ENCODE measurements at regions not wholly inside any gene's neighbourhood (a gene's known extent, or its start where the extent isn't known, plus 50 kb on each side); places are given as distances from the start of the nearest gene placed in this dataset.

- DNase-seq = no peak
Measured at GRCh38 chr15:29452881-29453731, 183.5 kb upstream of the NSMCE3 start.

DNA sequence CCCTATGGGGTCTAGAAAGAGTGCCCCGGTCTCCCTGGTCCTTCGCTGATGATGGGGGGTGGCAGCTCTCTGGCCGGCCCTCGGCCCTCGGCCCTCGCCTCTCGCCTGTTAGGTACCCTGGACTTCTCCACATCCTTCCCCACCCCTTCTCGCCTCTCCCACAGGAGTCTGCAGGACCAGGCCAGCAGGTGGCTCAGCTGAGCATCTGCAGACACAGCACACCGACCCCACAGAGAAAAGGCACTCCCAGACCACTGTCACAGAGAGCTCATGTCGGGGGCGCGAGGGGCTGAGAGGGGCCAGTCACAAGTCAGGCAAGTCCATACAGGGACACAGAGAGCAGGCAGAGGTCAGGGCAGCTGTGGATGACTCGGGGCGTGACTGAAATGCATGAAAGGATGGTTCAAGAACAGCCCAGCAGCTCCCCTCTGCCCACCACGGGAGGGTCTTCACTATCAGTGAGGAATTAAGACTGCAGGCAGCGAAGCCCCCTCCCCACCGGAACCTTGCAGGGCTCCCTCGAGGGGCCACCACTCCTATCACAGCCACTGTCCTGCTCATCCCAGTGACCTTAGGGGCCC, 181.7 kb upstream of the NSMCE3 start:
- no peak for DNase-seq

DNA sequence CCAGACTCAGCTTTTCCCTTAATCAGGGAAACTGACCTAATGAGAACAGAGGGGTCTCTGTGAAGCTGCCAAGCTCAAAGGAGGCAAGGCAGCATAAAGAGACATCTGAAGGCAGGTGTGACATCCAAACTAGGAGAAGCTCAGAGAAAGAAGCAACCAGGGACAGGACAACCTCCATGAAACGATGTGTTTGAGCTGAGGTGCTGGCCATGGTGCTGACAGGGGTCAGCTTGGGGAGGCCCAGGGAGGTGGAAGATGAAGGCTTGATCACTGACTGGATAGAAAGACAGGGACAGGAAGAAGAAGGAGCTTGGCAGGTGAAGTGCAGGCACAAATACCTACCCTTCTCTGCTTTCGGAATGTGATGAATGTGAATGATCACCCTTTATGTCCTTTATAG, 179.5 kb upstream of the NSMCE3 start:
- DNase-seq = no peak

- no peak for DNase-seq
Measured at GRCh38 chr15:29448320-29448719, 178.7 kb upstream of the NSMCE3 start.

GRCh38 chr15:29446480-29446879, 176.9 kb upstream of the NSMCE3 start:
- no peak for DNase-seq

DNA sequence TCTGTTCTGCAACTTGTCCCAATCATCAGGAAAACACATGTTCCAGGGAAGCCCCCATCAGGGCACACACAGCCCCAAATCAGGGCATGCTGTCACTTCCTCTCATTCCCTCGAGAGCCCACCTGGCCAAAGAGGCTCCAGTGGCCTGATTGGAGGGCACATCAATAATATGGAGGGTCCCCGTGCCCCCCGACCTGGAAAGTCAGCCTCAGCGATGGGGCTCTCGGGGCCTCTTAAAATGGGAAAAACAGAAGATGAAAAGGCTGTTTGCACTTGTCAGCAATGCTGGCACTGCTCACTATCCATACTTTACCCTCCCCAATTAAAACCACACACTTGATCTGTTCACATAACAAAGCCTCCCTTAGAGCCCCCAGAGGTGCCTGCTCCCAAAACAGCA, 172.9 kb upstream of the NSMCE3 start:
- DNase-seq = no peak

DNA sequence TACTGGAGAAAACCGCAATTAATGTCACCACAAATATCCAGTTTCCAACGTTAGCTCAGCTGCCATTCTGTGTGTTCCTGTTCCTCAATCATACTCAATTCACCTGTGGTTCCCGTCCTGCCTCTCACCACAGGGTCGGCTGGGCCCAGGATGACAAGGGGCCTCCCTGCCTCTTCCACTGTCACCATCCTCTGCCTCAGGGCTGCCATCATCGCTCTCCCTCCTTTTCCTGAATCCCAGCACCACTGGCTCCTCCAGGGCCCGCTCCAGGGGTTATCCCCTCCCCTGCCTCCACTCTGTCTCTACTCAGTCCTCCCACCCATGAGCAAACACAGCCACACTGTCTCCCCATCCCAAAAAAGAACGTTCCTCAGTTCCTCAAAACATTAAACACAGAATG, 170.9 kb upstream of the NSMCE3 start:
- DNase-seq = no peak

GRCh38 chr15:29438703-29439055, 169.1 kb upstream of the NSMCE3 start:
- DNase-seq = no peak

GRCh38 chr15:29437888-29438702, 168.5 kb upstream of the NSMCE3 start:
- no peak for DNase-seq

GRCh38 chr15:29435811-29436210, 166.2 kb upstream of the NSMCE3 start:
- DNase-seq = no peak

- no peak for DNase-seq
Measured at GRCh38 chr15:29434280-29434679, 164.7 kb upstream of the NSMCE3 start.

DNA sequence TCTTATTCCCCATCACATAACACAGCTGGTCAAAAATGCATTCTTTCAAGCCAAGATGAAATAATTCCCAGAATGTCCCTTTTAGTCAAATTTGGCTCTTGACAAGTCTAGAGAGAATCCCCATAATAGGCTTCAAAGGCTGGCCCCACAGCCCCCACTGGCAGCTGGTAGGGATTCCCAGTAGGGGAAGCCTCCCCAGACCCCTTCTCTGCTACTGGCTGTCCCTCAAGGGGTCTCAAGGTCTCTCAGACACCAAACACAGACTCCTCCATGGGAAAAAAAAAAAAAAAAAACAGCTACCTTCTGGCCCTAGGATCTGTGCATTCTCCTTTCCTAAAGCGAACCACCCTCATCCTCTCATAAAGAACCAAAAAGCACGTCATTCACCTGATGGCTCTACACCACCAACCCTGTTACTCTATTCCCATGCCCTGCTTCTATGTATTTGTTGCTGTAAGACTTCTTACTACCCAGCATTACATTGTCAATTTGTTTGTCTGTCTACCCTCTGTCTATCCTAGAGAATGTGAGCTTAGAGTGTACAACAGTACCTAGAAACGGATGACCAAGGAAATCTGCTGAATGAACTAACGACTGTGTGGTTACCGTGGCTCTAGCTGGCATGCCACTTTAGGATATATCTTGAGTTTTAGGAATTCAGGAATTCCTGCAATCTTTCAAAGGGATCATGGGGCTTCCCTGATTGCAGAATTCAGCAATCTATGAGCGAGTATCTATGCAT, 164.1 kb upstream of the NSMCE3 start:
- no peak for DNase-seq

DNA sequence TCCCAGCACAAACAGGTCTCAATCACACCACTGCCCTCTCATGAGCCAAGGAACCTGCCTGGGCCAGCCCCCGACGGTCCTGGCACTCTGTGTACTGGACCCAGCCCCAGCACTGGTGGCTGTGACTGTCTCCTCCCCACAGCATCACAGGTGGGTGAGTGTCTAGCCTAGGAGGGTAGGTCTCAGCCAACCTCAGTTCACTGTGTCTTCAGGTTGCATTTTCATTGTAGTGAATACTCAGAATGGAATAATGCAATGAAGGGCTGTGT, 163.4 kb upstream of the NSMCE3 start:
- no peak for DNase-seq

- DNase-seq = no peak
Measured at GRCh38 chr15:29432191-29433049, 162.8 kb upstream of the NSMCE3 start.

DNA sequence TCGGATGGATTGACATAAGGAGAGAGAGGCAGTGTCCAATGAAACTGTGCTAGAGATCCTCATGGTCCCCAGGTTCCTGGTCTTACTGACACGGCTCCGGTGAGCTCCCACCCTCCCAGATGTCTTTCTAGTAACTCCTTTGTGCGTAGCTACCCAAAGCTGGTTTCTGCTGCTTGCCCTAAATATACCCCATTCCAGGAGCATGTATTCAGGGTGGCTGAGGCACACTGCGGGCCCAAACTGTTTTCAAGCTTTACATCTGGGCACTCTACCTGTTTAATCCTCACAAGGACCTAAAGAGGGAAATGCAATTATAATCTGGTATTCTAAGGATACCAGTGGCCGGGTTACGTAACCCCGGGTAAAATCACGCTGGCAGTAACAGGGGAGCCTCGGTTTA, 161.2 kb upstream of the NSMCE3 start:
- no peak for DNase-seq

- no peak for DNase-seq
Measured at GRCh38 chr15:29430124-29430523, 160.5 kb upstream of the NSMCE3 start.

DNA sequence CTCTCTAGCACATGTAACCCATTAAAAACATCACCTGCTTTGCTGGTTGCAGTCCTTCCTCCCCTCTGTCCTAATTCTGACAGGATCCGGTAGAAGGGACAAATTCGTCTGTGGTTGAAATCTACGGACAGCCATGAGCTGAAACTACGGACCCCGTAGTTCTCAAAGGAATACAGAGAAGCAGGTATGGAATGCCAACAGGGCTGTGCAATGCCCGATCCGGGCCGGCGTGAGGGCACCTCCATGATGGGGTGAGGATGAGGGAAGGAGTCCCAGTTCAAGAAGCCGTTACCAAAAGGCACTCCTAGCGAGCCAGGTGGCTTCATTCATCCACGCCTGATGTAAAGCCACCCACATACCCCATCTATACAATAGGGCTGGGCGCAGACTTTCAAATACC, 160.0 kb upstream of the NSMCE3 start:
- DNase-seq = no peak

DNA sequence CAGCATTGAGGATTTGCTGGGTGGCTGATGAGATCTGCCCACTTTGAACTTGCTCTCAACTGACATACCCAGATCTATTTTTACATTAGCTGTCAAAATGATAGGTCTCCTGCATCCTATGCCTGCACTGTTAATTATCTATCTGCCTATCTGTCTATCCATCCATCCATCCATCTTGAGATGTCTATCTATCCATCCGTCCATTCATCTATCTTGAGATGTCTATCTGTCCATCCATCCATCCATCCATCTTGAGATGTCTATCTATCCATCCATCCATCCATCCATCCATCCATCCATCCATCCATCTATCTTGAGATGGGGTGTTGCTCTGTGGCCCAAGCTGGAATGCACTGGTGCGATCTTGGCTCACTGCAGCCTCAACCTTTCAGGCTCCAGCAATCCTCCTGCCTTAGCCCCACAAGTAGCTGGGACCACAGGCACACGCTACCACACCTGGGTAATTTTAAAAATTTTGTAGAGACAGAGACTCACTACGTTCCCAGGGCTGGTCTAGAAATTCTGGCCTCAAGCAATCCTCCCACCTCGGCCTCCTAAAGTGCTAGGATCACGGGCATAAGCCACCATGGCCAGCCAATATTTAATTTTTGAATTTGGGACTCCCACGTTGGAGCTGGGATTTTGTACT, 159.4 kb upstream of the NSMCE3 start:
- no peak for DNase-seq

DNA sequence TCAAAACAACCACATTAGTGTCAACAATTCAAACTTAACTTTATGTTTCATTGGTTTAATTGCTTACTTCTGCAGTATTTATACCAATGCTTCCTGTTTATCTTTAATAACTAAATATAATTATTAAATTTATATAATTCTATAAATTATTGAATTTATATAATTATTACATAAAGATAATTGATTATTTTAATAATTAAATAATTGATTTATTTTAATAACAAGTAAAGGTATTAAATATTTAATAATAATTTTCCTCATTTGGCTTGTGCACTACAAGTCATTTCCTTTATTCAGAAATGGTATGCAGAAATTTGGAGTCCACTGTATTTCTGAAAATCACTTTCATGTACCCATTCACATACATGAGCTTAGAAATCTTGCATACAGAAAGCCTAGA, 156.2 kb upstream of the NSMCE3 start:
- DNase-seq = no peak

- no peak for DNase-seq
Measured at GRCh38 chr15:29424118-29424517, 154.5 kb upstream of the NSMCE3 start.

DNA sequence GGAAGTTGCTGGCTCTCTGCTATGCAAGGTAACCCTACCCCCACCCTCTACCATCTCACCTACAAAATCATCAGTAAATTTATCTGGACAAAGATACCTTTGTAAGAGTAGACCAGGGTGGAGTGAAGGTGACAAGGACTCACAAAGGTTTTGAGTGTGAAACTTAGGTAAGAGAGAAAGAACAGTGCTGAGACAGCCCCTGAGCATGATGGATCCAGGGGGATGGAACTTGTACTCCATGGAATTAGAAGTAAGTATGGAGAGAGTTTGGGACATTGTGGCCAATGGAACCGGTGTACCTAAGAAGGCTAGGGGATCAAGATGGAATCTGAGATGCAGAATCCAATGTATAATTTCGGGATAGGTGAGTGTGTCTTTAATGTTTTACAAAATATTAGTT, 153.0 kb upstream of the NSMCE3 start:
- no peak for DNase-seq

DNA sequence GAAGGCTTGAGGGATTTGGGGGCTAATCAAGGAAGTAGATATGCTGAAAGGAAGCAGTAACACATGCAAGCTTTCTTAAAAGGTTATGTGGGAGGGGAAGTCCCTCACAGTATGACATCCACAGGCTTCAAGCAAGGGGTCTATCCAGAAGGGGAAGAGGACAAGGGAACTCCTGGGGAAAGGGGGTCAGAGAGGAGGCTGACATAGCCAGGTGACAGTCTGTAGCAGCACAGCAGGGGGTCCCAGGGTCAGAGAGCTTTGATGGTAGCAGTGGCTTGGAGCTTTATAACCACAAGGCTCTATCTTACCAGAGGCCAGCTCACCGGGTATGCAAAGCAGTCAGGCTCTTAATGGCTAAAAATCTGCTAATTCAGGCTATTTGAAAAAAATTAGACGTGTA, 150.6 kb upstream of the NSMCE3 start:
- no peak for DNase-seq
